Activated T-cell treated with anti-CD3 and anti-CD28 coated beads, Interleukin-2, amount 50 U/mL, for 1 hour (primary cell): ENCODE measurements at regions not wholly inside any gene's neighbourhood (a gene's known extent, or its start where the extent isn't known, plus 50 kb on each side); places are given as distances from the start of the nearest gene placed in this dataset.
"Not testable (repeated sequence)": the region's sequence is repeated elsewhere in the genome, so short reads cannot be mapped to it uniquely, and the experiment has no call there.

Experiments
- DNase-seq: peaks from one replicate; pipeline ENCODE4 v3.0.0-alpha.2; 2020

DNA sequence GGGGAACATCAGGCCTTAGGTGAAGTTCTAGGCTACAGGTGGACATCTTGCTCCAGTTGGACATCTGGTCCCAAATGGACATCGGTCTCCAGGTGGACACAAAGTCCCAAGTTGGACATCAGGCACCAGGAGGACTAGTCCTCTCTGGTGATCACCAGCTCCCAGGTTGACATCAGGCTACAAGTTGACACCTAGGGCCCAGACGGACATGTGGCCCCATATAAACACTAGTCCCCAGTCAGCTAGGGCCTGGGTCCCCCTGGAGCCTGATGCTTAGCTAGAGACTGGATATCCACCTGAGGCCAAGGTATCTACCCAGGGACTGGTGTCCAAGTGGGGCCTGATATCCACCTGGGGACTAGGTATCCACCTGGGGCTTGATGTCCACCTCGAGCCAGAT, 75.8 kb upstream of the ZNF337 start:
- DNase-seq: not testable (repeated sequence)

- DNase-seq: not testable (repeated sequence)
Measured at GRCh38 chr20:25771818-25772217, 75.2 kb upstream of the ZNF337 start.

DNA sequence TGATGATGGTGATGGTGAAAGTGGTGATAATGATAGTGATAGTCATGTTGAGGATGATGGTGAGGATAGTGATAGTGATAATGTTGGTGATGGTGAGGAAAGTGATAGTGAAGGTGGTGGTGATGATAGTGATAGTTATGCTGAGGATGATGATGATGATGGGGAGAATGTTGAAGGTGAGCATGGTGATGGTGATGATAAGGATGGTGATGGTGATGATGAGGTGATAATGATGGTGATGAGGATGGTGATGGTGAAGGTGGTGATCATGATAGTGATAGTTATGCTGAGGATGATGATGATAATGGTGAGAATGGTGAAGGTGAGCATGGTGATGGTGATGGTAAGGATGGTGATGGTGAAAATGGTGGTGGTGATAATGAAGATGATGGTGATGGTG, 64.9 kb upstream of the ZNF337 start:
- DNase-seq: no peak

DNA sequence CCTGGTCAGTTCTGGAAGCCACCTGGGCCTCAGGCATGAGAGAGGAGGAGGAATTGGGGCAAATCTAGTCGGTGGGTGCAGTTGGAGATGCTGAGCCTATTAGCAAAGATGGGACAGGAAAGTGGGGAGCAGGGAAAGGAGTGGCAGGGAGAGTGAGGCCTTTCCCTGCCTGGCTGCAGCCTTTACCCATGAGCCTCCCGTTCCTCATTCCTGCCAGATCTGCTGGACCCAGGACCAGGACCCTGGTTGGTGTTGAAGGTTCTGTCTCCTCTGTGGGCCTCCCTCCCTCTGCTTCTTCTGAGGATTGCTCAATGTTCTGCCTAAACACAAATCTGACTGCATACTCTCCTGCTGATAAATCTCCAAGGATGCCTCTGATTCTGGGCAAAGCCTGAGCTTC, 64.4 kb upstream of the ZNF337 start:
- not testable (repeated sequence) for DNase-seq

DNA sequence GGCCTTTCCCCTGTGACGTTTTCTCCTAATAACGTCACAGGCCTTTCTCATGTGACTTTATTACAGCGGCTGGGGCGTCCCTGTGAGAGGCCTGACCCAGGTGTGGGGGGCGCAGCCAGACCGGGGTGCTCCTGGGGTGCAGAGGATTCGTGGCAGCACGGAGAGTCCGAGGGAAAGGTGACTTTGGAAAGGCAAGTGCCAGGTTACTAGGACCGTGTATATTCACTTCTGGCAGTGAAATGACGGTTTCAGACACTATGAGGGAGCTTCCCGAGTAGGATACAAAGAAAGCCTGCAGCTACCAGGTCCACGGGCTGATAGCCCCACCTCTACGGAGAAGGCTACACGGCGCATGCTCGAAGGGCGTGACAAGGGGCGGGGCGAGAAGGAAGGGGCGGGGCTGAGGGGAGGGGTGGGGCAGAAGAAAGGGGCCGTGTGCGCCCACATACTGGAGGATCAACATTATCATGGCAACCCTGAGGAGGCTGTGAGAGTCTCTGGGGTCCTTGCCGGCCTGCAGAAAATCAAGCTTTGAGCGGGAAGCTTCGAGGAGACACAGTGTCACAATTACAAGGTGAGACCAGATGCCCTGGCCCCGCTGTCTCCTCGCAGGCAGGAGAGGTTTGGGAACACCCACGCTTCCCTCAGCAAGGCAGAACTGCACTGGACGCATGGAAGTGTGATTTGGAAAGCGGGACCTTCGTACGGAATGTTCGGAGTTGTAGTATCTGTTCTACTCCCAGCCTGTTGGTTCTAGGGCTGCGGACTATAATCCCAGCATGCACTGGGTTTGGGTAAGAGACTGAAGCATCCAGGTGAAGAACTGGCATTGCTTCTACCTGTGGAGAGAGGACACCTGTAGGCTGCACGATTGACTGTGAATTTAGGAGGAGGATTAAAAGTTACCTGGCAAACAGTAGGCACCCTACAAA, 54.4 kb upstream of the ZNF337 start:
- peak; percentile 58 for DNase-seq

DNA sequence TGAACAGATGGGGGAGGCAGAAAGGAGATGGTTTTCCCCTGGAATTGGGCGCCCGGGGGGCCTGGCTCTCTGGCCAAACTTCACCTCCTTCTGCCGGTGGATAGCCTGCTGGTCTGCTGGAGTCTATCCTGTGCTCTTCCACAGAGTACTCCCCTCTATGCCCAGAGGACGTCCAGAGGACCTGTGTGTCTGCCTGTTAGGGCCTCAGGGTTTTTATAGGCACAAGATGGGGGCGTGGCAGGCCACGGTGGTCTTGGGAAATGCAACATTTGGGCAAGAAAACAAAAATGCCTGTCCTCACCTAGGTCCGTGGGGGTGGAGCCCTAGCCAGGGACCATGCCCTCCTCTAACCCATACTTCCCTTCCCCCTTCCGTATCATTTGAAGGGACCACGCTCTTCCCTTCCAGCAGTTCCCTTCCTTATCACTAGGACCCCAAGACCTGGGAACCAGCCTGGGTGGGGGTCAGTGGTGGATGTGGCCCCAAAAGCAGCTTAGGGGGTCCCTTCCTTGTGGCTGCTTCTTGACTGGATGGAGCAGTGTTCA, 53.6 kb upstream of the ZNF337 start:
- DNase-seq: no peak

GRCh38 chr20:25749649-25750048, 53.0 kb upstream of the ZNF337 start:
- DNase-seq: no peak
